ENCODE measurements at regions not wholly inside any gene's neighbourhood (a gene's known extent, or its start where the extent isn't known, plus 50 kb on each side); places are given as distances from the start of the nearest gene placed in this dataset.
"Not testable (repeated sequence)": the region's sequence is repeated elsewhere in the genome, so short reads cannot be mapped to it uniquely, and the experiment has no call there.

DNA sequence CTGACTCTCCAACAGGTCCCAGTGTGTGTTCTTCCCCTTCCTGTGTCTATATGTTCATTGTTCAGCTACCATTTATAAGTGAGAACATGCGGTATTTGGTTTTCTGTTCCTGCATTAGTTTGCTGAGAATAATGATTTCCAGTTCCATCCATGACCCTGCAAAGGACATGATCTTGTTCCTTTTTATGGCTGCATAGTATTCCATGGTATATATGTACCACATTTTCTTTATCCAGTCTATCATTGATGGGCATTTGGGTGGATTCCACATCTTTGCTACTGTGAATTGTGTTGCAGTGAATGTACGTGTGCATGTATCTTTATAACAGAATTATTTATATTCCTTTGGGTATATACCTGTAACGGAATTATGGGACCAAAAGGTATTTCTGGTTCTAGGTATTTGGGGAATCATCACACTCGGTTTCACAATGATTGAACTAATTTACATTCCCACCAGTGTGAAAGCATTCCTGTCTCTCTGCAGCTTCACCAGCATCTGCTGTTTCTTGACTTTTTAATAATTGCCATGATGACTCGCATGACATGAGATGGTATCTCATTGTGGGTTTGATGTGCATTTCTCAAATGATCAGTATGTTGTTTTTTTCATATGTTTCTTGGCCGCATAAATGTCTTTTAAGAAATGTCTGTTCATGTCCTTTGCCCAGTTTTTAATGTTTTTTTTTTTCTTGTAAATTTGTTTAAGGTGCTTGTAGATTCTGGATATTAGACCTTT, 60.2 kb downstream of the LSMEM1 start:
- DNase-seq = no peak

DNA sequence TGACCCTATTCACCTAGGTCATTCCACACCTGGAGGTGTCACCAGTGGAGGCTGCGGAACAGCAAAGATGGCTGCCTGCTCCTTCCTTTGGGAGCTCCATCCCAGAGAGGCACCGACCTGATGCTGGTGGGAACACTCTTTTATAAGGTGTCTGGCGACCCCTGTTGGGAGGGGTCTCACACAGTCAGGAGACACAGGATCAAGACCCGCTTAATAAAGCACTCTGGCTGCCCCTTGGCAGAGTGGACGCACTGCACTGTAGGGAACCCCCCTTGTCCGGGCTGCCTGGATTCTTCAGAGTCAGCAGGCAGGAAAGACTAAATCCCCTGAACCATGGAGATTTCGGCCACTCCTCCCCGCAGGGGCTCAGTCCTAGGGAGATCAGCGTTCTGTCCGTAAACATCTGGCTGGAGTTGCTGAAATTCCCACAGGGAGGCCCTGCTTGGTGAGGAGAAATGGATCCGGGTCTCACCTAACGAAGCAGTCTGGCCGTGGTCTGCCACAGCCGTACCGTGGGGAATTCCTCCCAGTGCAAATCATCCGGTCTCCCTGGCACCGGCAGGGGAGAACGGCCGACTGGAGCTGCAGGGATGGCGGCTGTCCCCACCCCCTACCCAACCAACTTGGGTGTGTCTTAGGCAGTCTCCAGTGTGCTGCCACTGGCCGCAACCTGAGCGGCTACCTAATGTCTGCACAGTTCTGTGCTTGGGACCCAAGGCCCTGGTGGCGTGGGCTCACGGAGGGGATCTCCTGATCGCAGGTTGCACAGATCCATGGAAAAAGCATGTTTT, 66.1 kb downstream of the LSMEM1 start:
- DNase-seq = no peak

DNA sequence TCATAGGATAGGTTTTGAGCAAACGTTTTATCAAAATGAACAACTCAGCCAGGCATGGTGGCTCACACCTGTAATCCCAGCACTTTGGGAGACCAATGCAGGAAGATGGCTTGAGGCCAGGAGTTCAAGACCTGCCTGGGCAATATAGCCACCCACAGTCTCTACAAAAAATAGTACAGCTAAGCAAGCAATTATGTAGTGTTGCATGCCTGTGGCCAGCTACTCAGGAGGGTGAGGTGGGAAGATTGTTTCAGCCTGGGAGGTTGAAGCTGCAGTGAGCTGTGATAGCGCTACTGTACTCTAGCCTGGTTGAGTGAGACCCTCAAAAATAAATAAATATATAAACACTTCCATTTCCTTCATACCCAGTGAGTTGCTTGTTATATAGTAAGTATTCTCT, 67.1 kb downstream of the LSMEM1 start:
- no peak for DNase-seq

DNA sequence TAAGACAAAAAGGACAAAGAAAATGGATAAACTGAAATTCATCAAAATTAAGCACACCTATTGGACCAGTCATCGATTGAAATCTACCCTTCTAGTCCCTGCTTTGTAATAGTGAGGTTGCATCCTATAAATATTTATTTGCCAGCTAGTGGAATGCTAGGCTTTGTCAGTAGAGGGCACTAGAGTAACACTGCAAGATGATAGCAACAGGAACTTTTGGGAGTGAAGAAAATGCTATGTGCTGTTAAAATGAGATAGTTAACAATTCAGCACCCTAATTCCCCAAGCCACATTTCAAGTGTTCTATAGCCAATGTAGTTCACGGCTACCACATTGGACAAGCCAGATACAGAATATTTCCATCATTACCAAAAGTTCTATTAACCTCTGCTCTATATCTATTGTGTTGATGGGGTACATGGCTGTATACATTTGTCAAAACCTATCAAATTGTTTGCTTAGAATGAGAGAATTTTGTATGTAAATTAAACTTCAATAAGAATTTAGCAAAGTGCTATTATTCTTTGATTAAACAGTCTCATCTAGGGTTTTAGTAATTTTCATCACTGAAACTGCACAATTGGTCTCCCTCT, 69.8 kb downstream of the LSMEM1 start:
- peak; percentile 73 to 85 for DNase-seq

DNA sequence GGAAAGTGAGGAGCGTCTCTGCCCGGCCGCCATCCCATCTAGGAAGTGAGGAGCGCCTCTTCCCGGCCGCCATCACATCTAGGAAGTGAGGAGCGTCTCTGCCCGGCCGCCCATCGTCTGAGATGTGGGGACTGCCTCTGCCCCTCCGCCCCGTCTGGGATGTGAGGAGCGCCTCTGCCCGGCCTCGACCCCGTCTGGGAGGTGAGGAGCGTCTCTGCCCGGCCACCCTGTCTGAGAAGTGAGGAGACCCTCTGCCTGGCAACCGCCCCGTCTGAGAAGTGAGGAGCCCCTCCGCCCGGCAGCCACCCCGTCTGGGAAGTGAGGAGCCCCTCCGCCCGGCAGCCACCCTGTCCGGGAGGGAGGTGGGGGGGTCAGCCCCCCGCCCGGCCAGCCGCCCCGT, 70.7 kb downstream of the LSMEM1 start:
- not testable (repeated sequence) for DNase-seq

DNA sequence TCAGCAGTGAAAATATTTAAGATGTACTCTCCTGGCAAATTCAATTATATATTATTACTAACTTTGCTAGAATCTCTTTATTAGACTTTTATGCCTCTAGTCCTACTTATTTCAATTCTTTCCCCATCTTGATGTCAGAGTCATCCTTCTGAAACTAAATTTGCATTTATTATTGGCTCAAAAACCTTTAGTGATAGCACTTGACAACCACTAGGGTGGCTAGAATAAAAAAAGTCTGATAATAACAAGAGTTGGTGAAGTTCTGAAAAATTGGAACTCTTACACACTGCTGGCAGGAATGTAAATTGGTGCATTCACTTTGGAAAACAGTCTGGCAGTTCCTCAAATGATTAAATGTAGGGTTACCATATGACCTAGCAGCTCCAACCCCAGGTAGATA, 73.8 kb downstream of the LSMEM1 start:
- DNase-seq = no peak

DNA sequence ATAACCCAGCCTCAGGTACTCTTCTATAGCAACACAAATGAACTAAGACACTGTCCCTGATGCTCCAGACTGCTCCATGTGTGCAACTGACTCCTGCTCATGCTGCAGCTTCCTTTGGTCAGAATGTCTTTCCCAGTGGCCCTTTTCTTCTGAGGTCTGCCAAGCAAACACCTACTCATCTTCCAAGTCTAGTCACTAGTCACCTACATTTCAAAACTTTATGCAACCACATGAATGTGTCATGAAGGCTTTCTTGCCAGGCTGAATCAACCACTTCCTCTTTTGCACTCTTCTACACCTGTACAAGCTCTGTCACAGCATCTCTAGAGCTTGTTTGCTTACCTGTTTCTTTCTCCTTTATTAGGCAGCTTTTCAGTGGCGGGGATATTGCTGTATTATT, 75.8 kb downstream of the LSMEM1 start:
- DNase-seq = peak in 1 of 2 experiments; percentile 31

DNA sequence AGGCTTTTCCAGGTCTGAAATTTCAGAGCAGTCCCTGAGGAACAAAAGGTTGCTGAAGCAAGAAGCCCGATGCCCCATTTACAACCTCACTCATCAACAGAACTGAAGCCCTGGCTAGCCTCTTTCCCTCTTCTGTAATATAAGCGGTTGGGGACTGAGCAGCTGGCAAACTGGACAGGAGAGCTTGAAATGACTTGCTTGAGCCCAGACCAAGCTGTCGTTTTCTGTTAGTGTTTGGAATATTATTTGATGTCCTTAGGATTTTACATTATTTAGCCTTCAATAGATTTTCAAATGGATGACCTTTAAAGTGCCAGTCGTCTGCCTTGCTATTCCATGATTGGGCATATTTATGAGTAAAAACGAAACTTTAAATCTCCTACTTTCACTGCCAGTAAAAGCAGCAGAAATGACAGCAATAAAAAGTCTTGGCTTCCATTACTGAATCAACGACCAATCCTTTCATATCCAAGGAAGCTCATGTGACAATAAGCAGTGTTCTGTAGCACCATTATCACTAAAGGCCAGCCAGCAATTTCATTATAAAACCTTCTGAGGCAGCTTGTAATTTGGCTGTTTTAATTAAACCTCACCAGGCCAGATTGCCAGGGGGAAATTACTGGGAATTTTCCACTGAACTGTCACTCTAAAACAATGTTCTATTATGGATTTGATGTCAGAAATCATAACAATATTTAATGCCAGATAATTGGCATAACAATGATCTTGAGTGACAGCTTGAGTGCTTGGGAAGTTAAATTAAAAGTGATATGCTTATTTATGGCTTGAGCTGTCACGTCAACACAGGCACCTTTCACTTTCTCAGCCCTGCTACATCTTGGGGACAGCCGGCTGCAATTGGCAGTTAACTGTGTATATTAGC, 85.9 kb downstream of the LSMEM1 start:
- DNase-seq = no peak

DNA sequence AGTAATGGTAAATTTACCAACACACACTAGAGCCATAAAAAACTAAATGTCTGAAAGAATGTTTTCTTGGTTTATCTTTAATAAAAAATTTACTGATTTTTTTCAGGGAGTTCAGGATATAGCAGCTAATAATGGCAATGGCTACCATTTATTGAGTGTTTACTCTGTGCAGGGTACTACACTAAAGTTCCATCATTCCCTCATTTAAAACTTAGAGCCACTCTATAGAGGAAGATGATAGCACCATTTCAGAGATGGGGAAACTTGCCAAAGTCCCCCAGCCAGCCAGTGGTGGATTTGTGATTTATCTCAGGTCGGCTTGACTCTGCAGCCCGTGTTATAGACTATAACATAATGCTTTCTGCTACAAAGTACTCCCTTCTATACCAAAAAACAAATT, 86.6 kb downstream of the LSMEM1 start:
- DNase-seq = no peak

DNA sequence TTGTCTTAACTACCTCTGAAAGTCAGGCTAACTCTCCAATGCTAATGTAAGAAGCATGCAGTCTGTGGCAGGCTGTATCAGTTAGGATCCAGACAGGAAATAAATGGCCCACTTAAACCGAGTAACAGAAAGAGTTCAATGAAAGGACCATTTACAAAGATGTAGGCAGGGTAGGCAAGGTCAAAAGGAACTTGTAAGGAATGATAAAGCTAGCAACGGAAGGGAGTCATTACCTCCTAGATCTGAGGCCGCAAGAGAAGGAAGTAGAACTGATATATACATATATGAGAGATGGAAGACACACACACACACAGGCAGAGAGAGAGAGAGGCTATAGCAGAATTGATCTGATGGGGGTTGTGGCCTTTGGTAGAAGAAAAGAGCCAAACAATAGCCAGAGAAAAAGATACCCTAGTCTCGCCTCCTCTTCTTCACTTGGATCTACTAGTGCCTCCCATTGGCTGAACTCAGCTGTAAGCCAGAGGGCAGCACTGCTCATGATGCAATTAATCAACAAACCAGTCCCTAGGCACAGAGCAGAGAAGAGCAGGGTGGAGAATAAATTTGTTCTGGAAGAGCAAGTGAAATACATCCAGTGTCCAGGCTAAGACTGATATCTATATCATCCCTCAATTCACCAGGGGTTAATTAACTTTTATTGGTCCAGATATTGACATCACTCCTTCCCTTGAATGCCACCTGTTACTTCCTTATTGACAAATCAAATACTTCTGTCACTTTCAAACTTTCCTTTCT, 91.2 kb downstream of the LSMEM1 start:
- DNase-seq = no peak

DNA sequence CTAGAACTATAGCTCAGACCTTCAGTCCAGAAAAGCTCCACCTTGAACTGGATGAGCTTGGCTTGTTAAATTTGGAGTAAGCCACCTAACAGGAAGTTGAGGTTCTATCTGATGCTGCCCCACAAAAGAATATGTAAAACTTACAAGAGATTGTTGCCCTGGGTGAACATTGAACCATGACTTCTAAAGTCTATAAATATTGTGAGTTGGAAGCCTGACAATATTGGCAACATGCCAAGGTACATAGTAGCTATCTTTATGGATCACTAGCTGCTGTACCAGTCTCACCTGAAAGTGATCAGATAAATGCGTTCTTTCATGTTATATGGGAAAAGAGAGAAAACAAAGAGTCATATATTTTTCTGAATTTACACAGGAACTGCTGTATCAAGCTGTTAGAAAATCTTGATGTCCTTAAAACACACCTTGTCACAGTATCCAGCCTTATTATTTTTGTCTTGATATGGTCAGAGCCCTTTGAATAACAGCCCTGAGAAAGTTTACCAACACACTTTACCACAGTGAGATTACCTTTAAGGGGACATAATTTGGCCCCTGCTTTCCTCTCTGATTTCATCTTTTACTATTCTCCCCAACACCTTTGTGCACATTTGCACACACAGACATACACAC, 92.0 kb downstream of the LSMEM1 start:
- DNase-seq = no peak

DNA sequence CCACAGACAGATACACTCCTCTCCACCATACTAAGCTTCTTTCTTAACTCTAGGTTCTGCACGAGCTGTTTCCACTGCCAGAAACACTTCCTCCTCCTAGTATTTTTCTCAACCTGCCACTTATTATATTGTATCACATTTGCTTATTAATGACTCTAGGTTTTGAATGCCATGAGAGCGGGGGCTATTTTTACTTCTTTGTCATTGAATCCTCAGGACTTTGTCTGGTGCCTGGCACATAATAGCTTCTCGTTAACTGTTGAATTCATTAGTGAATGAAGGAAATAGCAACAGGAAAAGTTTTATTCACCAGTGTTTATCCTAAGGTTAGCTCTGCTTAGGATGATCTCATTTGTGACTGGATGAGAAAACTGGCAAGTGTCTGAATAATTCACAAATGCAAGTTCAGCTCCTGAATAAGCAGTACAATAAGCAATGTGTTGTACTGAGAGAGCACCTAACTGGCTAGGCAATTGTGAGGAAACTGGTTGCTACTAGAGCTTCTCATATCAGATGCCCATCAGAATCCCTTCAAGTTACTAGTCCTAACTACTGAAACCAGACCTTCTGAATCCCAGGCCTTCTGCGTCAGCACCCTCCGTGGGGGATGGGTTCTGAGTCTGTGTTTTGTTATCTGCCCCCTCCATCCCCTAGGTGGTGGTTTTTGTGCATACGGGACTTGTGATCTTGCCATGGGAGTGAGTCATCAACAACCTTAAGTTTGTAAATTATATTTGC, 92.7 kb downstream of the LSMEM1 start:
- DNase-seq = no peak

DNA sequence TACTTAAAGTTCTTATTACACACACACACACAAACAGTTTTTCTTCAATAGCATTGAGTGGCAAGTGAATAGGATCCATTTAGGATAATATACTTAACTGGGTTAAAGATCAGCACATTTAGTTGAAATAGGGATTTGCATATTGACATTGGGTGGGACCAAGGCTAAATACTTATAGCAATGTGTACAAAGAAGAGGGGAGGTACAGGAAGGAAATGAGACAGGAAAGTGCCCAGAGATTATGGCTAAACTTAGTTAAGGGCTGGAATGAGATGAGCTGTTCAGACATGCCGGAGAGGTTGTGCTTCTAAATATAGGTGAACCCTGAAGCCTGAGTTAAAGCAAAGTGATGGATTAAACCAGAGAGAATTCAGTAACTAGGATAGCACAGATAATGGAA, 95.1 kb downstream of the LSMEM1 start:
- no peak for DNase-seq

DNA sequence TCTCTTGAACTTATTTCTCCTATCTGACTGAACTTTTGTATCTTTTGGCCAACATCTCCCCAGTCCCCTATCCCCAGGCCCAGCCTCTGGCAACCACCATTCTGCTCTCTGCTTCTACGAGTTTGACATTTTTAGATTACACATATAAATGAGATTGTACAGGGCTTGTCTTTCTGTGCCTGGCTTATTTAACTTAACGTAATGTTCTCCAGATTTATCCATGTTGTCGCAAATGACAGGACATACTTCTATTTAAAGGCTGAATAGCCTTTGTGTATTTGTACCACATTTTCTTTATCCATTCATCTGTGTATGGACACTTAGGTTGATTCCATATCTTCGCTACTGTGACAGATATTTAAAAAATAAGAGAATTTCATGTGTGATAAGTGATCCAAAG, 98.6 kb downstream of the LSMEM1 start:
- no peak for DNase-seq

DNA sequence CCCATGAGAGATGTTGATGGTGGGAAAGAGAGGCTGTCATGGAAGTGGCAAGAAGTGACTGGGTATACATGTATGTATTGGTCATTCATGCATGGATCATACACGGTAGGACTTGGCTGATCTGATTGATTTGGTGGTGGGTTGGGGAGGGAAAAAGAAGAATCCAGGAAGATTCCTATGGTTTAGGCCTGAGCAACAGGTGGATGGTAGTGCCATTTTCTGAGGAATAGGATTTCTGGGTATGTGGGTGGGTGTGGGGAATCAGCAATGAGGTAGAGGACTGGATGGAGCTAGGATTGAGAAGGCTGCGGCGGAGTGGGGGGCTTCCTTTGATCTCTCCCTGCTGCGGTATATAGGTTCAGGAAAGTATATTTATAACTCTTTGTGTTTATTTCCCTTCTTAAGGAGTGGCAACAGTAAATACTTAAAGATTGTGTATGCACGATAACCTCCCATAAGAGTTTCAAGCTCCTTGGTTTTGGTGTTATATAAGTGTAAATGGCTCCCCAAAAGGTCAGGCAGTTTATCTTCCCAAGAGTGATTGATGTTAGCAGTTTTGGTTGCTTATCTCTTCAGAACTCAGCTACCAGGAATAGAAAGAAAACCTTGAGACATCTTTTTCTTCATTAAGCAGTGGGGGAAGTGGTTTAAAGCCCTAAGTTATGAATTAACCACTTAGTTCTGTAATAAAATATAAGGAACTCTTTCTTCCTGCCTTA, 100.1 kb downstream of the LSMEM1 start:
- no peak for DNase-seq

DNA sequence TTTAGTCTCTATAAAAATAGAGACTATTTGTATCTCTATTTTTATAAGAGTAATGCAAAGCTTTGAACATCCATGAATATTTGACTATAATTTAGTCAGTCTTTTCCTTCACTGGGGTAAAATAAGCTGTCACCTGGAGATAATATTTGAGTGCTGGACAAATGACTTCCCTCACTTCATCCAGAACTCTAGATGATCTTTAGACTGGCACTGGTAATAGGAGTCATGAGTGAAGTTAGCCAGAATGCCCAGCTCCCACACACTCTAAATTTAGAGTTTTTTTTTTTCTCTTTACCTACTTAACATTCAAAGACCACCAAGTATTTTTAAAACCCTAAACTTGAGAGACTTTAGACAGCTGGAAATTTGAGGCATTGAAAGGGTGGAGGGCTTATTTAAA, 100.7 kb downstream of the LSMEM1 start:
- DNase-seq = no peak

DNA sequence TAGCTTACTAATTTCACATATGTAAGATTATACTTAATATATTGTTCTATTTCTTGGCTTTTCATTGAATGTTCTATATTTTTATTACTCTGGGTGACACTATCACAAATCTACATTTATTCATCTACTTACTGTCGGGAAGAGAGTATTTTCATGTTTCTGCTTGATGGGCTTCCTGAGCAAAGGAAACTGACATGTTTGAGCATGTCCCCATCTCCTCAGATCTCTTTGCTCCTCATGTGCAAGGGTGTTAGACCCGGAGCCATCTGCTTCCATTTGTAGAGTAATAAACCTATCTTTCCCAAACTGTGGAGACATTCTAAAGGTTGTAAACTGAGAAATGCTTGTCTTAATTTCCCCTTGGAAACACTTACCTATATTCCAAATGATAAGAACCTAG, 103.5 kb downstream of the LSMEM1 start:
- no peak for DNase-seq

DNA sequence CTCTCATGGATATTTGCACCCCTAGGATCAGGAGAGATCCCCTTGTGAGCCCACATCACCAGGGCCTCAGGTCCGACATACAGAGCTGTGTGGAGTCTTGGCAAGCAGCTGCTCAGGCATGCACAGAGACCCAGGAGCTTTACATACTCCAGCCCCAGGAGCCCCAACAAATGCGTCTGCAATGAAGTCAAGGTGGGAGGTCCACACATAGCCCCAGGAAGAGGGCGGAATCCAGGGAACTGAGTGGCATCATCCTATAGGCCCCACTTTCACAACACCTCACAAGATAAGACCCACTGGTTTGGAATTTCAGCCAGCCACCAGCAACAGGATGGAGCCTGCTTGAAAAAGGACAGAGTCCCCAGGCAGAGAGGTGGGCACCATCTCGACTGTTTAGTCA, 106.7 kb downstream of the LSMEM1 start:
- no peak for DNase-seq

DNA sequence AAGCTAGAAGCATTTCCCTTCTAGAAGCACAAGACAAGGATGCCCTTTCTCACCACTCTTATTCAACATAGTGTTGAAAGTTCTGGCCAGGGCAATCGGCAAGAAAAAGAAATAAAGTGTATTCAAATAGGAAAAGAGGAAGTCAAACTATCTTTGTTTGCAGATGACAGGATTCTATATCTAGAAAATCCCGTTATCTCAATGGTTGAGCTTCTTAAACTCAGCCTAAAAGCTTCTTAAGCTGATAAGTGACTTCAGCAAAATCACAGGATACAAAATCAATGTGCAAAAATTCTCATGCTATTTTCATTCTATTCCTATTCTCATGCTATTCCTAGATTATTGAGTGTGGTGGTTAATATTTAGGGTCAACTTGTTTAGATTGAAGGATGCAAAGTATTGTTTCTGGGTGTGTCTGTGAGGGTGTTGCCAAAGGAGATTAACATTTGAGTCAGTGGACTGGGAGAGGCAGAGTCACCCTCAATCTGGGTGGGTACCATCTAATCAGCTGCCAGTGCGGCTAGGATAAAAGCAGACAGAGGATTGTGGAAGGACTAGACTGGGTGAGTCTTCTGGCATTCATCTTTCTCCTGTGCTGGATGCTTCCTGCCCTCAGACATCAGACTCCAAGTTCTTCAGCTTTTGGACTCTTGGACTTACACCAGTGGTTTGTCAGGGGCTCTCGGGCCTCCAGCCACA, 111.9 kb downstream of the LSMEM1 start:
- DNase-seq = not testable (repeated sequence)

DNA sequence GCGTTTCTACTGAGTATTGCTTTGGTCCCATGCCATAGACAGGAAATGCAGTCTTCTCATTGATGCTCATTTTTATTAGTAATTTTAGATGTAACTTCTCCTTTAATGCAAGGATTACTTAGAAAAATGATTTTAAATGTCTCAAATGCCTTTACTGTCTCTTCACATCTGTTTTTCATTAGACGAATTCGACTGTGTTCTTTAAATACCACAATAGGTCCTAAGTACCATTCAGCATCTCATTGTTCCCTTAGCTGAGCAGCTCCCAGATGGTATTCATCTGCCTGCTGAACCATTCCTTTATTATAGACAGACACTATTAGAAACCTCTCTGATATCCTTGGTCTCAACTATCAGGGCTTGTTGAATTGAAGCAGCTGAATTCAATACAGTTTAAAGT, 113.6 kb downstream of the LSMEM1 start:
- no peak for DNase-seq

Measured in Kasumi-1 (cell line).